H1 (cell line): ENCODE measurements at regions not wholly inside any gene's neighbourhood (a gene's known extent, or its start where the extent isn't known, plus 50 kb on each side); places are given as distances from the start of the nearest gene placed in this dataset.
A peak's percentile ranks its signal among the peaks of the same experiment; 100 is the strongest.

Experiments
- CTCF ChIA-PET: fragments of 300-600 bp; sonication (Branson Sonifier 250); formaldehyde crosslinking; loops from one replicate; lab custom pipeline; 2021; ENCODE audit not compliant: partially characterized antibody; lab: Charles Lee
- POLR2A ChIA-PET: fragments of 300-600 bp; sonication (Branson Sonifier 250); formaldehyde crosslinking; loops from one replicate; lab custom pipeline; 2021; ENCODE audit warnings: inconsistent platforms; ENCODE audit not compliant: partially characterized antibody; lab: Charles Lee
- DNase-seq, 2 experiments: peaks; one replicate each; pipeline versions ENCODE4 v3.0.0 to v3.0.0-alpha.2; 2010 to 2022; ENCODE audit warnings: low spot score in 2 of 2, low read depth in 1 of 2, mixed read lengths in 1 of 2
- FAIRE-seq: peaks from 2 replicates; lab custom pipeline; 2011; peaks lifted over from hg19 to GRCh38; lab: Jason Lieb, UNC
- H2AFZ ChIP-seq: 2 replicates; pipeline ENCODE4 v1.8.1; 2012; ENCODE audit warnings: low read length, inconsistent platforms
- H2AK5ac ChIP-seq: 2 replicates; pipeline ENCODE4 v1.6.1; 2013; ENCODE audit warnings: low read depth, low read length
- H2BK120ac ChIP-seq: replicated peaks from 2 replicates; pipeline ENCODE3; 2013; ENCODE audit warnings: low read depth, low read length, inconsistent platforms
- H2BK12ac ChIP-seq: 2 replicates; pipeline ENCODE4 v1.6.1; 2013; ENCODE audit warnings: low read depth, low read length
- H2BK15ac ChIP-seq: 2 replicates; pipeline ENCODE4 v1.6.1; 2013; ENCODE audit warnings: low read length
- H2BK20ac ChIP-seq: 2 replicates; pipeline ENCODE4 v1.6.1; 2013; ENCODE audit warnings: low read length
- H2BK5ac ChIP-seq: 2 replicates; pipeline ENCODE4 v1.6.1; 2013; ENCODE audit warnings: low read depth, low read length
- H3K14ac ChIP-seq: 2 replicates; pipeline ENCODE4 v1.6.1; 2013; ENCODE audit warnings: inconsistent platforms; ENCODE audit not compliant: insufficient read length
- H3K18ac ChIP-seq: 2 replicates; pipeline ENCODE4 v1.6.1; 2013; ENCODE audit warnings: low read length; ENCODE audit errors: extremely low read depth
- H3K23ac ChIP-seq: 2 replicates; pipeline ENCODE4 v1.6.1; 2013; ENCODE audit warnings: inconsistent platforms; ENCODE audit not compliant: insufficient read length
- H3K23me2 ChIP-seq: 2 replicates; pipeline ENCODE4 v1.6.1; 2013; ENCODE audit warnings: low read depth, low read length
- H3K27ac ChIP-seq: 2 replicates; pipeline ENCODE4 v1.6.1; 2011; ENCODE audit warnings: low read depth, low read length, inconsistent platforms
- H3K27me3 ChIP-seq, 4 experiments: replicated peaks in 1 of 4; 1 replicate in 1 of 4; 2 replicates in 3 of 4; pipeline versions ENCODE4 v1.6.1 to v1.8.1; 2011 to 2013; ENCODE audit warnings: low read length in 3 of 4, mild to moderate bottlenecking in 3 of 4, inconsistent platforms in 2 of 4, mixed read lengths in 2 of 4, moderate library complexity in 1 of 4; ENCODE audit not compliant: control insufficient read depth in 3 of 4, insufficient read depth in 3 of 4; ENCODE audit errors: extremely low read depth in 1 of 4
- H3K36me3 ChIP-seq, 4 experiments: 2 replicates each; pipeline versions ENCODE4 v1.6.1 to v1.8.1; 2011 to 2013; ENCODE audit warnings: mild to moderate bottlenecking in 4 of 4, low read length in 3 of 4, moderate library complexity in 2 of 4, control low read depth in 1 of 4, inconsistent platforms in 1 of 4; ENCODE audit not compliant: insufficient read depth in 4 of 4, control insufficient read depth in 2 of 4
- H3K4ac ChIP-seq: replicated peaks from 2 replicates; pipeline ENCODE3; 2013; ENCODE audit warnings: low read length, low read depth, mixed read lengths, inconsistent platforms; ENCODE audit not compliant: insufficient read length
- H3K4me1 ChIP-seq, 4 experiments: replicated peaks in 1 of 4; 1 replicate in 1 of 4; 2 replicates in 3 of 4; pipeline versions ENCODE4 v1.6.1 to v1.8.1; 2011 to 2013; ENCODE audit warnings: low read length in 3 of 4, inconsistent platforms in 2 of 4, mixed read lengths in 1 of 4; ENCODE audit not compliant: insufficient read depth in 4 of 4, control insufficient read depth in 3 of 4
- H3K4me2 ChIP-seq, 2 experiments: 2 replicates each; pipeline versions ENCODE4 v1.6.1 to v1.8.1; 2011 to 2013; ENCODE audit warnings: low read depth in 2 of 2, low read length in 2 of 2, control low read depth in 1 of 2, inconsistent platforms in 1 of 2, mild to moderate bottlenecking in 1 of 2; ENCODE audit not compliant: insufficient read depth in 1 of 2
- H3K4me3 ChIP-seq, 4 experiments: fragments of 200-600, 300-600 bp in 1 of 4; sonication (generic), shearing (Covaris generic), sonication (Bioruptor Twin) in 1 of 4; 2 replicates each; pipeline versions ENCODE4 v1.5.1 to v1.8.1; 2011 to 2016; ENCODE audit warnings: low read length in 4 of 4, low read depth in 3 of 4, control low read depth in 2 of 4, inconsistent platforms in 2 of 4, mild to moderate bottlenecking in 2 of 4, mixed read lengths in 1 of 4, moderate library complexity in 1 of 4; ENCODE audit not compliant: insufficient read depth in 2 of 4; ENCODE audit errors: extremely low read depth in 1 of 4
- H3K56ac ChIP-seq: replicated peaks from 2 replicates; pipeline ENCODE3; 2013; ENCODE audit warnings: low read depth, mild to moderate bottlenecking, mixed read lengths, low read length, inconsistent platforms; ENCODE audit not compliant: insufficient read length
- H3K79me1 ChIP-seq: 2 replicates; pipeline ENCODE4 v1.6.1; 2013; ENCODE audit warnings: low read depth, low read length, control low read depth
- H3K79me2 ChIP-seq, 2 experiments: 2 replicates each; pipeline versions ENCODE4 v1.6.1 to v1.8.1; 2012 to 2013; ENCODE audit warnings: low read length in 2 of 2, mild to moderate bottlenecking in 2 of 2, inconsistent platforms in 1 of 2; ENCODE audit not compliant: insufficient read depth in 2 of 2, control insufficient read depth in 1 of 2
- H3K9ac ChIP-seq, 4 experiments: replicated peaks in 1 of 4; 1 replicate in 1 of 4; 2 replicates in 3 of 4; pipeline versions ENCODE4 v1.6.1 to v1.8.1; 2011 to 2013; ENCODE audit warnings: low read depth in 3 of 4, low read length in 3 of 4, control low read depth in 2 of 4, mild to moderate bottlenecking in 2 of 4, moderate library complexity in 2 of 4, inconsistent platforms in 1 of 4; ENCODE audit errors: extremely low read depth in 1 of 4
- H3K9me3 ChIP-seq, 2 experiments: 2 replicates each; pipeline versions ENCODE4 v1.6.1 to v1.8.1; 2012 to 2013; ENCODE audit warnings: mild to moderate bottlenecking in 2 of 2, moderate library complexity in 2 of 2, control low read depth in 1 of 2, inconsistent platforms in 1 of 2, low read depth in 1 of 2, low read length in 1 of 2, mixed read lengths in 1 of 2; ENCODE audit not compliant: insufficient read depth in 2 of 2
- H4K20me1 ChIP-seq, 2 experiments: replicated peaks in 1 of 2; 2 replicates each; pipeline versions ENCODE3 to v1.8.1; 2011 to 2013; ENCODE audit warnings: inconsistent platforms in 2 of 2, low read length in 2 of 2, mild to moderate bottlenecking in 1 of 2; ENCODE audit not compliant: insufficient read depth in 2 of 2, control insufficient read depth in 1 of 2
- H4K5ac ChIP-seq: 2 replicates; pipeline ENCODE4 v1.6.1; 2013; ENCODE audit warnings: low read length, low read depth, mixed read lengths, inconsistent platforms; ENCODE audit not compliant: insufficient read length
- H4K8ac ChIP-seq: 2 replicates; pipeline ENCODE4 v1.8.0; 2013; ENCODE audit warnings: mild to moderate bottlenecking, moderate library complexity, low read length, inconsistent platforms; ENCODE audit not compliant: insufficient read depth; ENCODE audit errors: extremely low read depth
- H4K91ac ChIP-seq: replicated peaks from 2 replicates; pipeline ENCODE3; 2013; ENCODE audit warnings: low read length, mixed read lengths, inconsistent platforms; ENCODE audit not compliant: insufficient read length
- BCL11A ChIP-seq, 2 experiments: IDR thresholded peaks; one replicate each; pipeline ENCODE4 v1.6.1; 2011; ENCODE audit warnings: low read depth in 2 of 2, low read length in 2 of 2, mild to moderate bottlenecking in 2 of 2
- CBX8 ChIP-seq: fragments of 300-800, 300-1000 bp; sonication (generic); IDR thresholded peaks from 2 replicates; pipeline ENCODE4 v1.7.1; 2016; ENCODE audit warnings: low read depth, low read length, borderline replicate concordance
- CREB1 ChIP-seq: IDR thresholded peaks from 2 replicates; pipeline ENCODE4 v1.6.1; 2012; ENCODE audit warnings: inconsistent platforms
- HDAC6 ChIP-seq: IDR thresholded peaks from one replicate; pipeline ENCODE4 v1.7.1; 2012; ENCODE audit warnings: low read depth, mild to moderate bottlenecking, inconsistent platforms, low read length, moderate library complexity
- JUND ChIP-seq: IDR thresholded peaks from 2 replicates; pipeline ENCODE4 v1.6.1; 2011; ENCODE audit warnings: mild to moderate bottlenecking, improper control_type of control experiment, low read length
- PHF8 ChIP-seq: fragments of 200-600 bp; sonication (generic); conservative IDR thresholded peaks from 2 replicates; pipeline ENCODE4 v1.7.1; 2012; ENCODE audit warnings: low read depth, mild to moderate bottlenecking, inconsistent platforms, low read length, moderate library complexity
- RBBP5 ChIP-seq: IDR thresholded peaks from 2 replicates; pipeline ENCODE4 v1.7.1; 2012; ENCODE audit warnings: low read depth, mild to moderate bottlenecking, inconsistent platforms, low read length, moderate library complexity, borderline replicate concordance
- SUZ12 ChIP-seq: fragments of 200-600 bp; sonication (generic); IDR thresholded peaks from 2 replicates; pipeline ENCODE4 v1.6.1; 2012; ENCODE audit warnings: mild to moderate bottlenecking, inconsistent platforms, low read length, moderate library complexity, mixed read lengths
- YY1 ChIP-seq: IDR thresholded peaks from 2 replicates; pipeline ENCODE4 v1.6.1; 2011; ENCODE audit warnings: low read depth, mild to moderate bottlenecking, low read length
- WGBS, 2 experiments: shearing (Covaris generic) in 1 of 2; methylation state at CpG; one replicate each; pipeline versions ENCODE4 v1.1.6 to v1.1.7; 2013 to 2015; ENCODE audit warnings: low lambda C conversion rate in 2 of 2, mixed read lengths in 2 of 2, inconsistent platforms in 1 of 2, low coverage in 1 of 2, missing lambda C conversion rate in 1 of 2; ENCODE audit not compliant: insufficient replicate concordance in 2 of 2, insufficient coverage in 1 of 2, insufficient read length in 1 of 2; ENCODE audit errors: extremely low coverage in 1 of 2, missing lambda C conversion rate in 1 of 2; 5-methylcytosine and 5-hydroxymethylcytosine counted together

- no peaks in the 10 kb centered on the region for H3K36me3 ChIP-seq
Measured at GRCh38 chr1:72678683-72679082, 396.3 kb upstream of the NEGR1 start.

More at GRCh38 chr1:72678683-72679082, 396.3 kb upstream of the NEGR1 start:
- Histone ChIP-seq H3K14ac (no peak overlapping the region), H2BK20ac (no peak overlapping the region), H3K23ac (no peak overlapping the region), H2BK15ac (no peak overlapping the region), H3K4me2 (no peak overlapping the region), H3K23me2 (no peaks in the 10 kb centered on the region), H4K5ac (no peak overlapping the region), H3K4ac (no peak overlapping the region), H3K27me3 (no peaks in the 10 kb centered on the region), H3K9me3 (no peaks in the 10 kb centered on the region), H4K20me1 (no peaks in the 10 kb centered on the region), H3K27ac (no peak overlapping the region), H2BK120ac (no peak overlapping the region), H4K91ac (no peak overlapping the region), H3K18ac (no peak overlapping the region), H3K79me1 (no peaks in the 10 kb centered on the region), H2BK12ac (no peak overlapping the region), H2BK5ac (no peak overlapping the region), H3K79me2 (no peaks in the 10 kb centered on the region), H4K8ac (no peak overlapping the region), H3K9ac (no peak overlapping the region), H2AK5ac (no peak overlapping the region), H2AFZ (0 out of 2 replicates have a peak overlapping the region, but pooled peaks have one; percentile 8), H3K4me1 (no peaks in the 10 kb centered on the region), H3K4me3 (no peak overlapping the region), H3K56ac (no peak overlapping the region)
- no peak for DNase-seq
- WGBS, 2 experiments = 89% methylated on average over 4 of the region's 4 CpGs; no CpG with 5 or more reads in 1 of the 2 experiments
- ChIA-PET CTCF (no interaction called here), POLR2A (no interaction called here)
- no peak for TF ChIP-seq RBBP5
- TF ChIP-seq JUND = no peak
- no peak for TF ChIP-seq BCL11A (IDR thresholded peaks at IDR 0.05; ENCODE audit: low read depth in 2 of 2, low read length in 2 of 2)
- TF ChIP-seq PHF8 = no peak
- no peak for TF ChIP-seq CBX8
- no peak for TF ChIP-seq CREB1
- TF ChIP-seq HDAC6 = no peak
- no peak for TF ChIP-seq YY1
- no peak for TF ChIP-seq SUZ12
- FAIRE-seq = no peak
